SU-DHL-6 (cell line): ENCODE measurements at regions not wholly inside any gene's neighbourhood (a gene's known extent, or its start where the extent isn't known, plus 50 kb on each side); places are given as distances from the start of the nearest gene placed in this dataset.

Source experiments
- H2AFZ ChIP-seq: fragments of 200-600 bp; sonication (generic); 2 replicates; pipeline ENCODE4 v1.6.1; 2014; ENCODE audit warnings: low read depth, mild to moderate bottlenecking, moderate library complexity, mixed read lengths, antibody characterized with exemption, low read length; ENCODE audit not compliant: severe bottlenecking
- H3F3A ChIP-seq: fragments of 200-600 bp; shearing (Covaris generic); 2 replicates; pipeline ENCODE4 v1.6.0; 2016; ENCODE audit warnings: antibody characterized with exemption, mild to moderate bottlenecking; ENCODE audit not compliant: insufficient read depth
- H3K27ac ChIP-seq: fragments of 200-600 bp; sonication (generic); 2 replicates; pipeline ENCODE4 v1.5.1; 2016; ENCODE audit warnings: low read depth, mild to moderate bottlenecking, low read length, moderate library complexity, mixed read lengths
- H3K27me3 ChIP-seq: fragments of 200-600 bp; sonication (generic), shearing (Covaris generic); 2 replicates; pipeline ENCODE4 v1.6.0; 2014; ENCODE audit warnings: mild to moderate bottlenecking, low read length
- H3K36me3 ChIP-seq: fragments of 200-600 bp; sonication (generic); 2 replicates; pipeline ENCODE4 v1.6.1; 2014; ENCODE audit warnings: mild to moderate bottlenecking, low read length, mixed read lengths
- H3K4me2 ChIP-seq: fragments of 300-600, 200-600 bp; shearing (Covaris generic), sonication (generic); 2 replicates; pipeline ENCODE4 v1.6.0; 2014; ENCODE audit warnings: low read length, low read depth, mild to moderate bottlenecking; ENCODE audit not compliant: poor library complexity, severe bottlenecking
- H3K4me3 ChIP-seq: fragments of 200-600 bp; sonication (generic); 2 replicates; pipeline ENCODE4 v1.5.1; 2014; ENCODE audit warnings: antibody characterized with exemption, low read length, mild to moderate bottlenecking, mixed read lengths; ENCODE audit not compliant: insufficient read depth, poor library complexity, severe bottlenecking
- H3K79me2 ChIP-seq: fragments of 200-600 bp; sonication (generic); 2 replicates; pipeline ENCODE4 v1.6.1; 2014; ENCODE audit warnings: mild to moderate bottlenecking, low read length, moderate library complexity; ENCODE audit not compliant: insufficient read depth
- H3K9ac ChIP-seq: fragments of 200-600 bp; sonication (generic); 2 replicates; pipeline ENCODE4 v1.7.0; 2014; ENCODE audit warnings: mild to moderate bottlenecking, low read length
- H3K9me2 ChIP-seq: fragments of 200-600 bp; sonication (generic); replicated peaks from 2 replicates; pipeline ENCODE4 v1.6.1; 2014; ENCODE audit warnings: low read length; ENCODE audit not compliant: insufficient read depth
- H3K9me3 ChIP-seq: fragments of 200-600 bp; sonication (generic); 2 replicates; pipeline ENCODE4 v1.6.1; 2014; ENCODE audit warnings: low read length, mixed read lengths; ENCODE audit not compliant: insufficient read depth
- H4K20me1 ChIP-seq: fragments of 200-600 bp; sonication (generic); 2 replicates; pipeline ENCODE4 v1.6.1; 2014; ENCODE audit warnings: low read depth, mild to moderate bottlenecking, antibody characterized with exemption, low read length, moderate library complexity, mixed read lengths
- CTCF ChIP-seq: fragments of 200-600 bp; sonication (generic); IDR thresholded peaks from one replicate; pipeline ENCODE4 v1.5.1; 2017; ENCODE audit warnings: antibody characterized with exemption, mild to moderate bottlenecking, low read length, moderate library complexity; ENCODE audit not compliant: insufficient read depth, poor library complexity, severe bottlenecking
- EZH2phosphoT487 ChIP-seq: fragments of 200-600 bp; sonication (generic), shearing (Covaris generic); conservative IDR thresholded peaks from 2 replicates; pipeline ENCODE4 v1.6.1; 2018; ENCODE audit warnings: mild to moderate bottlenecking, antibody characterized with exemption, low read length, moderate library complexity, mixed read lengths

- no peaks in the 10 kb centered on the region for H3K36me3 ChIP-seq
- H3K27me3 ChIP-seq, result no peaks in the 10 kb centered on the region
- no peaks in the 10 kb centered on the region for H3F3A ChIP-seq
- H4K20me1 ChIP-seq, result no peaks in the 10 kb centered on the region
- H3K79me2 ChIP-seq, result no peaks in the 10 kb centered on the region
- H3K9me3 ChIP-seq, result no peaks in the 10 kb centered on the region
- no peak overlapping the region for H3K4me2 ChIP-seq
- no peaks in the 10 kb centered on the region for H3K9me2 ChIP-seq
- no peak overlapping the region for H3K9ac ChIP-seq
- H3K4me3 ChIP-seq, result no peak overlapping the region
- TF ChIP-seq CTCF (no peak), EZH2phosphoT487 (no peak)
- no peak overlapping the region for H2AFZ ChIP-seq
- no peak overlapping the region for H3K27ac ChIP-seq
Measured at GRCh38 chr10:57026307-57026706, 665.2 kb upstream of the ZWINT start.

- no peaks in the 10 kb centered on the region for H3K9me2 ChIP-seq
Measured at GRCh38 chr10:57023626-57024025, 662.6 kb upstream of the ZWINT start.

DNA sequence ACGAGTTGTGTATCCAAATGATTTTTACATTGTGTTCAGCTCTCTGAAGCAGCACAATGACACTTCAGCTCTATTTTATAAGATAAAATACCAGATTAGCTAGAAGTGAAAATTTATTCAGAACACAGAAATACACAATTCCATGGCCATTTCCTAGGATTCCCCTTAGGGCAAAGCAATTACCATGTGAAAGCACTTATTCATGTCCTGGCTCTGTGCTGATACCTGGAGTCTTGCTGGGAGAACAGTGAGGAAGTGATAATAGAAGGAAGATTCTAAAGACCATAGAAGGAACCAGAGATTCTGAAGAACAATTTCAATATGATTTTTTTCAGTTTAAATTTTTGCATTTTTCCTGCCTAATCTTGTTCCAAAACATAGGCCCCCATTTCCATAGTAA, 657.4 kb upstream of the ZWINT start:
- H3K79me2 ChIP-seq, result no peaks in the 10 kb centered on the region
- H3K36me3 ChIP-seq, result no peaks in the 10 kb centered on the region
- H3F3A ChIP-seq, result no peaks in the 10 kb centered on the region
- H3K4me3 ChIP-seq, result no peak overlapping the region
- H3K9me3 ChIP-seq, result no peaks in the 10 kb centered on the region
- H3K27me3 ChIP-seq, result no peaks in the 10 kb centered on the region
- H3K9me2 ChIP-seq, result no peaks in the 10 kb centered on the region
- H3K27ac ChIP-seq, result no peak overlapping the region
- no peak overlapping the region for H2AFZ ChIP-seq
- TF ChIP-seq CTCF (no peak), EZH2phosphoT487 (no peak)
- no peak overlapping the region for H3K9ac ChIP-seq
- H4K20me1 ChIP-seq, result no peaks in the 10 kb centered on the region
- H3K4me2 ChIP-seq, result no peak overlapping the region

More at GRCh38 chr10:57023626-57024025, 662.6 kb upstream of the ZWINT start:
- no peak overlapping the region for H3K9ac ChIP-seq
- no peaks in the 10 kb centered on the region for H3K79me2 ChIP-seq
- H3K9me3 ChIP-seq, result no peaks in the 10 kb centered on the region
- no peak overlapping the region for H3K4me3 ChIP-seq
- no peak overlapping the region for H3K4me2 ChIP-seq
- H4K20me1 ChIP-seq, result no peaks in the 10 kb centered on the region
- H3K36me3 ChIP-seq, result no peaks in the 10 kb centered on the region
- no peak overlapping the region for H3K27ac ChIP-seq
- no peak overlapping the region for H2AFZ ChIP-seq
- H3F3A ChIP-seq, result no peaks in the 10 kb centered on the region
- H3K27me3 ChIP-seq, result no peaks in the 10 kb centered on the region
- TF ChIP-seq EZH2phosphoT487 (no peak), CTCF (no peak)
